ENCODE measurements at regions not wholly inside any gene's neighbourhood (a gene's known extent, or its start where the extent isn't known, plus 50 kb on each side); places are given as distances from the start of the nearest gene placed in this dataset.

DNA sequence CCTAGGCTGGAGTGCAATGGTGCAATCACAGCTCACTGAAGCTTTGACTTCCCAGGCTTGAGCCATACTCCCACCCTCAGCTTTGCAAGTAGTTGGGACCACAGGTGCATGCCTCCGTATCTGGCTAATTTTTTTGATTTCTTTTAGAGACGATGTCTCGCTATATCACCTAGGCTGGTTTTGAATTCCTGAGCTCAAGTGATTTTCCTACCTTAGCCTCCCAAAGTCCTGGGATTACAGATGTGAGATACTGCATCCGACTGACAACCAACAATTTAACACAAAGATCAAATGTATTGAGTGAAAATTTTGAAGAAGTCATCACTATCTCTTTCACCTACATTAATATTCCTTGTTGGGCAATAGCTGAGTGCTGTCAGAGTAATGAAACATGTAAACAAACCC is 181.6 kb downstream of the MYCN start:
- Histone ChIP-seq H4K20me1 (ENCODE audit: insufficient read depth) (no peaks in the 10 kb centered on the region), H3K9me3 (ENCODE audit: low read length) (no peaks in the 10 kb centered on the region), H3K27me3 (ENCODE audit: insufficient read depth, low read depth, low read length) (no peaks in the 10 kb centered on the region), H3K27ac (ENCODE audit: low read length) (no peak overlapping the region), H3K79me2 (replicated peaks; ENCODE audit: insufficient read depth, low read length) (no peaks in the 10 kb centered on the region), H2AFZ (ENCODE audit: low read depth, low read length) (no peak overlapping the region), H3K4me2 (ENCODE audit: low read length) (no peak overlapping the region), H3K9me2 (ENCODE audit: insufficient read depth, low read length) (no peaks in the 10 kb centered on the region), H3K4me3 (ENCODE audit: low read length) (no peak overlapping the region), H3K36me3 (ENCODE audit: insufficient read depth, low read length) (no peaks in the 10 kb centered on the region), H3K9ac (ENCODE audit: low read length) (no peak overlapping the region), H3F3A (ENCODE audit: insufficient read depth, low read length, poor library complexity, severe bottlenecking) (no peaks in the 10 kb centered on the region)
- TF ChIP-seq, protein P1, sequence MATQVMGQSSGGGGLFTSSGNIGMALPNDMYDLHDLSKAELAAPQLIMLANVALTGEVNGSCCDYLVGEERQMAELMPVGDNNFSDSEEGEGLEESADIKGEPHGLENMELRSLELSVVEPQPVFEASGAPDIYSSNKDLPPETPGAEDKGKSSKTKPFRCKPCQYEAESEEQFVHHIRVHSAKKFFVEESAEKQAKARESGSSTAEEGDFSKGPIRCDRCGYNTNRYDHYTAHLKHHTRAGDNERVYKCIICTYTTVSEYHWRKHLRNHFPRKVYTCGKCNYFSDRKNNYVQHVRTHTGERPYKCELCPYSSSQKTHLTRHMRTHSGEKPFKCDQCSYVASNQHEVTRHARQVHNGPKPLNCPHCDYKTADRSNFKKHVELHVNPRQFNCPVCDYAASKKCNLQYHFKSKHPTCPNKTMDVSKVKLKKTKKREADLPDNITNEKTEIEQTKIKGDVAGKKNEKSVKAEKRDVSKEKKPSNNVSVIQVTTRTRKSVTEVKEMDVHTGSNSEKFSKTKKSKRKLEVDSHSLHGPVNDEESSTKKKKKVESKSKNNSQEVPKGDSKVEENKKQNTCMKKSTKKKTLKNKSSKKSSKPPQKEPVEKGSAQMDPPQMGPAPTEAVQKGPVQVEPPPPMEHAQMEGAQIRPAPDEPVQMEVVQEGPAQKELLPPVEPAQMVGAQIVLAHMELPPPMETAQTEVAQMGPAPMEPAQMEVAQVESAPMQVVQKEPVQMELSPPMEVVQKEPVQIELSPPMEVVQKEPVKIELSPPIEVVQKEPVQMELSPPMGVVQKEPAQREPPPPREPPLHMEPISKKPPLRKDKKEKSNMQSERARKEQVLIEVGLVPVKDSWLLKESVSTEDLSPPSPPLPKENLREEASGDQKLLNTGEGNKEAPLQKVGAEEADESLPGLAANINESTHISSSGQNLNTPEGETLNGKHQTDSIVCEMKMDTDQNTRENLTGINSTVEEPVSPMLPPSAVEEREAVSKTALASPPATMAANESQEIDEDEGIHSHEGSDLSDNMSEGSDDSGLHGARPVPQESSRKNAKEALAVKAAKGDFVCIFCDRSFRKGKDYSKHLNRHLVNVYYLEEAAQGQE (IDR thresholded peaks at IDR 0.05; ENCODE audit: borderline replicate concordance): no peak
- TF ChIP-seq EZH2 (IDR thresholded peaks at IDR 0.05; ENCODE audit: borderline replicate concordance, insufficient read depth, low read length, poor library complexity, severe bottlenecking): no peak
- TF ChIP-seq TAF1 (IDR thresholded peaks at IDR 0.05; ENCODE audit: low read depth): no peak
- no peak for TF ChIP-seq EP300 (conservative IDR thresholded peaks at IDR 0.05; ENCODE audit: poor library complexity, severe bottlenecking)
- TF ChIP-seq POLR2AphosphoS5 (IDR thresholded peaks at IDR 0.05): no peak
- TF ChIP-seq SMC3 (conservative IDR thresholded peaks at IDR 0.05; ENCODE audit: poor library complexity): no peak
- TF ChIP-seq RAD21 (conservative IDR thresholded peaks at IDR 0.05): no peak
- no peak for TF ChIP-seq MXI1 (conservative IDR thresholded peaks at IDR 0.05; ENCODE audit: poor library complexity, severe bottlenecking)
- TF ChIP-seq, protein P2, sequence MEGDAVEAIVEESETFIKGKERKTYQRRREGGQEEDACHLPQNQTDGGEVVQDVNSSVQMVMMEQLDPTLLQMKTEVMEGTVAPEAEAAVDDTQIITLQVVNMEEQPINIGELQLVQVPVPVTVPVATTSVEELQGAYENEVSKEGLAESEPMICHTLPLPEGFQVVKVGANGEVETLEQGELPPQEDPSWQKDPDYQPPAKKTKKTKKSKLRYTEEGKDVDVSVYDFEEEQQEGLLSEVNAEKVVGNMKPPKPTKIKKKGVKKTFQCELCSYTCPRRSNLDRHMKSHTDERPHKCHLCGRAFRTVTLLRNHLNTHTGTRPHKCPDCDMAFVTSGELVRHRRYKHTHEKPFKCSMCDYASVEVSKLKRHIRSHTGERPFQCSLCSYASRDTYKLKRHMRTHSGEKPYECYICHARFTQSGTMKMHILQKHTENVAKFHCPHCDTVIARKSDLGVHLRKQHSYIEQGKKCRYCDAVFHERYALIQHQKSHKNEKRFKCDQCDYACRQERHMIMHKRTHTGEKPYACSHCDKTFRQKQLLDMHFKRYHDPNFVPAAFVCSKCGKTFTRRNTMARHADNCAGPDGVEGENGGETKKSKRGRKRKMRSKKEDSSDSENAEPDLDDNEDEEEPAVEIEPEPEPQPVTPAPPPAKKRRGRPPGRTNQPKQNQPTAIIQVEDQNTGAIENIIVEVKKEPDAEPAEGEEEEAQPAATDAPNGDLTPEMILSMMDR (IDR thresholded peaks at IDR 0.05; ENCODE audit: poor library complexity, severe bottlenecking): no peak

GRCh38 chr2:16121231-16121985 is 181.1 kb downstream of the MYCN start:
- no peak overlapping the region for H3K9ac ChIP-seq (ENCODE audit: low read length)
- no peak overlapping the region for H3K4me2 ChIP-seq (ENCODE audit: low read length)
- no peaks in the 10 kb centered on the region for H3K36me3 ChIP-seq (ENCODE audit: insufficient read depth, low read length)
- no peaks in the 10 kb centered on the region for H3K27me3 ChIP-seq (ENCODE audit: insufficient read depth, low read depth, low read length)
- H2AFZ ChIP-seq (ENCODE audit: low read depth, low read length): no peak overlapping the region
- H3K9me3 ChIP-seq (ENCODE audit: low read length): no peaks in the 10 kb centered on the region
- no peaks in the 10 kb centered on the region for H4K20me1 ChIP-seq (ENCODE audit: insufficient read depth)
- no peak overlapping the region for H3K4me3 ChIP-seq (ENCODE audit: low read length)
- H3K27ac ChIP-seq (ENCODE audit: low read length): no peak overlapping the region
- TF ChIP-seq RAD21 (conservative IDR thresholded peaks at IDR 0.05) (no peak), EZH2 (IDR thresholded peaks at IDR 0.05; ENCODE audit: borderline replicate concordance, insufficient read depth, low read length, poor library complexity, severe bottlenecking) (no peak)
- no peaks in the 10 kb centered on the region for H3K79me2 ChIP-seq (replicated peaks; ENCODE audit: insufficient read depth, low read length)
- no peaks in the 10 kb centered on the region for H3K9me2 ChIP-seq (ENCODE audit: insufficient read depth, low read length)
- no peaks in the 10 kb centered on the region for H3F3A ChIP-seq (ENCODE audit: insufficient read depth, low read length, poor library complexity, severe bottlenecking)
